Neural cell (in vitro differentiated cells): ENCODE measurements at regions not wholly inside any gene's neighbourhood (a gene's known extent, or its start where the extent isn't known, plus 50 kb on each side); places are given as distances from the start of the nearest gene placed in this dataset.

ENCODE experiments used
- H2AFZ ChIP-seq: fragments of 200-600, 300-800 bp; sonication (generic), shearing (Covaris generic); 2 replicates; pipeline ENCODE4 v1.6.0; 2014; ENCODE audit warnings: low read depth, mild to moderate bottlenecking, antibody characterized with exemption, low read length, moderate library complexity
- H3F3A ChIP-seq: fragments of 200-600 bp; shearing (Covaris generic); 2 replicates; pipeline ENCODE4 v1.6.1; 2016; ENCODE audit warnings: mild to moderate bottlenecking, moderate library complexity, mixed read lengths, antibody characterized with exemption, low read length; ENCODE audit not compliant: insufficient read depth, poor library complexity, severe bottlenecking
- H3K27ac ChIP-seq: fragments of 200-600, 300-800 bp; sonication (generic), shearing (Covaris generic); 2 replicates; pipeline ENCODE4 v1.5.1; 2014; ENCODE audit warnings: mild to moderate bottlenecking, low read length, moderate library complexity
- H3K27me3 ChIP-seq: fragments of 300-800, 200-600 bp; sonication (generic), shearing (Covaris generic); 2 replicates; pipeline ENCODE4 v1.6.0; 2014; ENCODE audit warnings: mild to moderate bottlenecking, low read depth, low read length, moderate library complexity; ENCODE audit not compliant: insufficient read depth
- H3K36me3 ChIP-seq: fragments of 300-800, 200-600 bp; sonication (generic), shearing (Covaris generic); 2 replicates; pipeline ENCODE4 v1.5.1; 2014; ENCODE audit warnings: mild to moderate bottlenecking, antibody characterized with exemption, low read length, moderate library complexity; ENCODE audit not compliant: insufficient read depth
- H3K4me2 ChIP-seq: fragments of 300-800, 200-600 bp; sonication (generic), shearing (Covaris generic); 2 replicates; pipeline ENCODE4 v1.6.0; 2014; ENCODE audit warnings: mild to moderate bottlenecking, low read length
- H3K4me3 ChIP-seq: fragments of 300-800, 200-600 bp; sonication (generic), shearing (Covaris generic); 2 replicates; pipeline ENCODE4 v1.5.1; 2014; ENCODE audit warnings: mild to moderate bottlenecking, low read length, moderate library complexity
- H3K79me2 ChIP-seq: fragments of 200-600 bp; shearing (Covaris generic); replicated peaks from 2 replicates; pipeline ENCODE4 v1.6.0; 2014; ENCODE audit warnings: mild to moderate bottlenecking, low read length, moderate library complexity; ENCODE audit not compliant: insufficient read depth
- H3K9ac ChIP-seq: fragments of 300-800, 200-600 bp; sonication (generic), shearing (Covaris generic); 2 replicates; pipeline ENCODE4 v1.6.1; 2016; ENCODE audit warnings: mild to moderate bottlenecking, low read length, mixed read lengths
- H3K9me2 ChIP-seq: fragments of 200-600 bp; shearing (Covaris generic); 2 replicates; pipeline ENCODE4 v1.6.1; 2016; ENCODE audit warnings: mild to moderate bottlenecking, low read length, mixed read lengths; ENCODE audit not compliant: insufficient read depth
- H3K9me3 ChIP-seq: fragments of 200-600, 300-800 bp; sonication (generic), shearing (Covaris generic); 2 replicates; pipeline ENCODE4 v1.6.1; 2016; ENCODE audit warnings: mild to moderate bottlenecking, mixed run types, low read length, moderate library complexity, mixed read lengths
- H4K20me1 ChIP-seq: fragments of 200-600 bp; shearing (Covaris generic); 2 replicates; pipeline ENCODE4 v1.6.1; 2016; ENCODE audit warnings: mild to moderate bottlenecking, mixed run types; ENCODE audit not compliant: insufficient read depth
- CTCF ChIP-seq: fragments of 450-650 bp; IDR thresholded peaks from 2 replicates; pipeline ENCODE4 v1.5.1; 2014; ENCODE audit warnings: antibody characterized with exemption, mild to moderate bottlenecking, moderate library complexity; ENCODE audit not compliant: poor library complexity, severe bottlenecking
- EP300 ChIP-seq: fragments of 450-650 bp; conservative IDR thresholded peaks from 2 replicates; pipeline ENCODE4 v1.6.1; 2014; ENCODE audit warnings: antibody characterized with exemption, mild to moderate bottlenecking, moderate library complexity; ENCODE audit not compliant: poor library complexity, severe bottlenecking
- EZH2 ChIP-seq: fragments of 200-600, 300-800 bp; shearing (Covaris generic), sonication (generic); IDR thresholded peaks from 2 replicates; pipeline ENCODE4 v1.6.1; 2014; ENCODE audit warnings: antibody characterized with exemption, low read length, borderline replicate concordance, mild to moderate bottlenecking; ENCODE audit not compliant: insufficient read depth, poor library complexity, severe bottlenecking
- MXI1 ChIP-seq: fragments of 450-650 bp; conservative IDR thresholded peaks from 2 replicates; pipeline ENCODE4 v1.6.1; 2014; ENCODE audit warnings: antibody characterized with exemption, mild to moderate bottlenecking; ENCODE audit not compliant: poor library complexity, severe bottlenecking
- POLR2AphosphoS5 ChIP-seq: IDR thresholded peaks from 2 replicates; pipeline ENCODE4 v1.6.1; 2012
- RAD21 ChIP-seq: fragments of 450-650 bp; conservative IDR thresholded peaks from 2 replicates; pipeline ENCODE4 v1.6.1; 2014; ENCODE audit warnings: antibody characterized with exemption, mild to moderate bottlenecking, moderate library complexity
- REST ChIP-seq: IDR thresholded peaks from 2 replicates; pipeline ENCODE4 v1.6.1; 2012; ENCODE audit warnings: borderline replicate concordance
- SMC3 ChIP-seq: fragments of 450-650 bp; conservative IDR thresholded peaks from 2 replicates; pipeline ENCODE4 v1.6.1; 2014; ENCODE audit warnings: antibody characterized with exemption, mild to moderate bottlenecking, moderate library complexity; ENCODE audit not compliant: poor library complexity
- TAF1 ChIP-seq: IDR thresholded peaks from 2 replicates; pipeline ENCODE4 v1.6.1; 2012; ENCODE audit warnings: low read depth

GRCh38 chr9:19927560-19927959 lies 138.7 kb upstream of the SLC24A2 start:
- no peaks in the 10 kb centered on the region for H3K9me2 ChIP-seq
- H3K4me3 ChIP-seq, result no peak overlapping the region
- no peaks in the 10 kb centered on the region for H3F3A ChIP-seq
- no peaks in the 10 kb centered on the region for H4K20me1 ChIP-seq
- no peaks in the 10 kb centered on the region for H3K27me3 ChIP-seq
- no peak overlapping the region for H2AFZ ChIP-seq
- no peak overlapping the region for H3K27ac ChIP-seq
- no peaks in the 10 kb centered on the region for H3K79me2 ChIP-seq
- H3K36me3 ChIP-seq, result no peaks in the 10 kb centered on the region
- no peak overlapping the region for H3K9ac ChIP-seq
- TF ChIP-seq EZH2 (no peak), EP300 (no peak), TAF1 (no peak), RAD21 (no peak), POLR2AphosphoS5 (no peak), MXI1 (no peak), REST (no peak), SMC3 (no peak)
- no peaks in the 10 kb centered on the region for H3K9me3 ChIP-seq
- H3K4me2 ChIP-seq, result no peak overlapping the region

GRCh38 chr9:19926774-19927173 lies 137.9 kb upstream of the SLC24A2 start:
- Histone ChIP-seq H3K27ac (peak overlapping the region; percentile 76), H3K27me3 (no peaks in the 10 kb centered on the region), H3K9me3 (no peaks in the 10 kb centered on the region), H2AFZ (peak overlapping the region; percentile 96), H3K9ac (peak overlapping the region; percentile 61), H3K9me2 (no peaks in the 10 kb centered on the region), H4K20me1 (no peaks in the 10 kb centered on the region), H3F3A (peaks cover 4% of the 10 kb centered on the region), H3K4me2 (no peak overlapping the region), H3K36me3 (no peaks in the 10 kb centered on the region), H3K79me2 (no peaks in the 10 kb centered on the region), H3K4me3 (peak overlapping the region; percentile 50)
- no peak for TF ChIP-seq POLR2AphosphoS5
- TF ChIP-seq TAF1, result no peak
- no peak for TF ChIP-seq EP300
- TF ChIP-seq SMC3, result no peak
- no peak for TF ChIP-seq REST
- no peak for TF ChIP-seq EZH2
- no peak for TF ChIP-seq CTCF
- TF ChIP-seq RAD21, result no peak
- TF ChIP-seq MXI1, result no peak
